ENCODE measurements at regions not wholly inside any gene's neighbourhood (a gene's known extent, or its start where the extent isn't known, plus 50 kb on each side); places are given as distances from the start of the nearest gene placed in this dataset.

GRCh38 chr13:95480791-95481780 is 71.4 kb upstream of the CLDN10 start:
- no peak for ATAC-seq
- TF ChIP-seq CTCF (IDR thresholded peaks at IDR 0.05) = no peak
- TF ChIP-seq POLR2A (IDR thresholded peaks at IDR 0.05) = no peak
- no peak overlapping the region for H3K4me3 ChIP-seq
- no peaks in the 10 kb centered on the region for H3K36me3 ChIP-seq
- DNase-seq = no peak
- no peak overlapping the region for H3K27ac ChIP-seq
- no peaks in the 10 kb centered on the region for H3K27me3 ChIP-seq
- no peaks in the 10 kb centered on the region for H3K9me3 ChIP-seq
- no peaks in the 10 kb centered on the region for H3K4me1 ChIP-seq
- intact Hi-C loops (cut with DNase I) = no loop called here
- WGBS (ENCODE audit: insufficient coverage, low coverage, low lambda C conversion rate, missing lambda C conversion rate) = 58% methylated on average over 6 of the region's 7 CpGs

GRCh38 chr13:95484052-95484451 is 68.5 kb upstream of the CLDN10 start:
- no peak for TF ChIP-seq CTCF (IDR thresholded peaks at IDR 0.05)
- no peak for TF ChIP-seq POLR2A (IDR thresholded peaks at IDR 0.05)
- Histone ChIP-seq H3K4me3 (no peak overlapping the region), H3K4me1 (no peaks in the 10 kb centered on the region), H3K27ac (no peak overlapping the region), H3K27me3 (no peaks in the 10 kb centered on the region), H3K9me3 (no peaks in the 10 kb centered on the region), H3K36me3 (no peaks in the 10 kb centered on the region)
- DNase-seq (no peak), ATAC-seq (no peak)
- WGBS (ENCODE audit: insufficient coverage, low coverage, low lambda C conversion rate, missing lambda C conversion rate) = no CpG with 5 or more reads among the region's 1 CpG
- intact Hi-C loops (cut with DNase I) = no loop called here

- DNase-seq = no peak
- no peak for TF ChIP-seq CTCF (IDR thresholded peaks at IDR 0.05)
- no peak for TF ChIP-seq POLR2A (IDR thresholded peaks at IDR 0.05)
- Histone ChIP-seq H3K27ac (no peak overlapping the region), H3K4me1 (no peaks in the 10 kb centered on the region), H3K9me3 (no peaks in the 10 kb centered on the region), H3K4me3 (no peak overlapping the region), H3K27me3 (no peaks in the 10 kb centered on the region), H3K36me3 (no peaks in the 10 kb centered on the region)
- intact Hi-C loops (cut with DNase I) = no loop called here
- WGBS (ENCODE audit: insufficient coverage, low coverage, low lambda C conversion rate, missing lambda C conversion rate) = 50% methylated on average over 5 of the region's 5 CpGs
- peak in 1 of 4 donors; percentile 33 for ATAC-seq
Measured at GRCh38 chr13:95485045-95485517, 67.4 kb upstream of the CLDN10 start.

- Histone ChIP-seq H3K4me1 (no peaks in the 10 kb centered on the region), H3K36me3 (no peaks in the 10 kb centered on the region), H3K9me3 (no peaks in the 10 kb centered on the region), H3K4me3 (no peak overlapping the region), H3K27me3 (no peaks in the 10 kb centered on the region), H3K27ac (no peak overlapping the region)
- 35% methylated on average over 2 of the region's 3 CpGs for WGBS (ENCODE audit: insufficient coverage, low coverage, low lambda C conversion rate, missing lambda C conversion rate)
- TF ChIP-seq POLR2A (IDR thresholded peaks at IDR 0.05) = no peak
- TF ChIP-seq CTCF (IDR thresholded peaks at IDR 0.05) = no peak
- ATAC-seq (peak in 2 of 4 donors; percentile 36 to 46), DNase-seq (no peak)
- intact Hi-C loops (cut with DNase I) = no loop called here
Measured at GRCh38 chr13:95485518-95486144, 66.9 kb upstream of the CLDN10 start.

Measured in right lobe of liver (tissue), 6 donors.